Tibial nerve (tissue), 3 donors: ENCODE measurements at regions not wholly inside any gene's neighbourhood (a gene's known extent, or its start where the extent isn't known, plus 50 kb on each side); places are given as distances from the start of the nearest gene placed in this dataset.

Experiments used
- EP300 ChIP-seq, 2 donors: sonication (generic); formaldehyde crosslinking; IDR thresholded peaks; one replicate each; pipeline ENCODE4 v1.6.1; 2017; ENCODE audit warnings: antibody characterized with exemption in 2 of 2, mild to moderate bottlenecking in 1 of 2
- POLR2A ChIP-seq, 2 donors: fragments of 450-650 bp; IDR thresholded peaks; one replicate each; pipeline ENCODE4 v1.6.1; 2017; ENCODE audit warnings: antibody characterized with exemption in 2 of 2, mild to moderate bottlenecking in 2 of 2, moderate library complexity in 2 of 2

GRCh38 chrX:43000121-43000520 is 222.2 kb upstream of the PPP1R2C start:
- TF ChIP-seq POLR2A (IDR thresholded peaks at IDR 0.05) = no peak
- TF ChIP-seq EP300 (IDR thresholded peaks at IDR 0.05) = no peak
